ENCODE measurements at regions not wholly inside any gene's neighbourhood (a gene's known extent, or its start where the extent isn't known, plus 50 kb on each side); places are given as distances from the start of the nearest gene placed in this dataset.

DNA sequence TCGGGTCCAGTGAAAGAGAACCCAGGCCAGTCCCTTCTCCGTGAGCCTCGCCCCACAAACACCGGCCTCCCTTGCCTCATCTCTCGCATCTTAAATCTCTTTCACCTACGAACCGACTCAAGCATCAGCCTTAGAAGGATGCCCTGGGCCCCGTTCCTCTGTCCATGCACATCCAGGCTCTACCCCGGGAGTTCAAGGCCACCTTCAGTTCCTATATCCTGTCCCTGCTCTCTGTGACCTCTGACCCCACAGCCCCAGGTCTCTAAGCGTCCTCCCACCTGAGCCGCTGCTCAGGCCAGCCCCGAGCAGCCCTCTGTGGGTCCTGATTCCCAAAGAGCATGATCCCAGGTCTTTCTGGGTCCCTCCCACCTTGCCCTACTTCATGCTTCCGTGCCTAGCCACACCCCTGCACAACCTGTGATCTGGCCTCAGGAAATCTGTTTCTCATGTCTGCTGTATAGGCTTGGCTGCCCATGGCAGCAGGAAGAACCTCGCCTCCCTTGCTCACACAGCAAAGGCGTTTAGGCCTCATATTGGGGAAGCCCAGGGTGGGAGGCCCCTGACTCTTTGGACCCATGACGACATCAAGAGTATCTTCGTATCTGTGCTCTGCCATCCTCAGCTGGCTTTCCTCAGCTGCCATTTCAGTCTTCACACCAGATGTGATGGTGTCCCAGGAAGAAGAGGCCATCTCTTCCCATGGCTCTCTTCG lies 77.5 kb upstream of the SEPTIN5 start:
- H3K4me3 Mint-ChIP-seq: no peak overlapping the region
- peaks cover 22% of the 10 kb centered on the region for H3K27me3 Mint-ChIP-seq (ENCODE audit: low read depth)
- no peaks in the 10 kb centered on the region for H3K36me3 Mint-ChIP-seq (ENCODE audit: insufficient read depth in 1 of 3, low read depth in 3 of 3)
- H2BK15ac ChIP-seq (ENCODE audit: low read depth, low read length): no peak overlapping the region
- peaks cover 13 to 19% of the 10 kb centered on the region in 2 experiments for H3K4me1 Mint-ChIP-seq
- H3K4me1 ChIP-seq (ENCODE audit: insufficient read depth, low read length): no peaks in the 10 kb centered on the region
- H3K79me1 ChIP-seq (ENCODE audit: insufficient read depth, low read depth, low read length, poor library complexity, severe bottlenecking): no peaks in the 10 kb centered on the region
- H3K4me2 ChIP-seq (ENCODE audit: insufficient read depth, insufficient read length, low read length): no peak overlapping the region
- no peak overlapping the region for H4K5ac ChIP-seq (ENCODE audit: insufficient read length, low read depth, low read length)
- H3K9me3 ChIP-seq (ENCODE audit: control insufficient read depth, low read depth, low read length): no peaks in the 10 kb centered on the region
- H3K9ac ChIP-seq (ENCODE audit: extremely low read depth, insufficient read length, low read length): no peak overlapping the region
- H4K8ac ChIP-seq (replicated peaks; ENCODE audit: insufficient read length, low read depth, low read length): no peak overlapping the region
- no peaks in the 10 kb centered on the region; the same call in 1 of the 2 replicates for H3K27me3 ChIP-seq (ENCODE audit: insufficient read depth, low read length)
- TF ChIP-seq, protein P1, sequence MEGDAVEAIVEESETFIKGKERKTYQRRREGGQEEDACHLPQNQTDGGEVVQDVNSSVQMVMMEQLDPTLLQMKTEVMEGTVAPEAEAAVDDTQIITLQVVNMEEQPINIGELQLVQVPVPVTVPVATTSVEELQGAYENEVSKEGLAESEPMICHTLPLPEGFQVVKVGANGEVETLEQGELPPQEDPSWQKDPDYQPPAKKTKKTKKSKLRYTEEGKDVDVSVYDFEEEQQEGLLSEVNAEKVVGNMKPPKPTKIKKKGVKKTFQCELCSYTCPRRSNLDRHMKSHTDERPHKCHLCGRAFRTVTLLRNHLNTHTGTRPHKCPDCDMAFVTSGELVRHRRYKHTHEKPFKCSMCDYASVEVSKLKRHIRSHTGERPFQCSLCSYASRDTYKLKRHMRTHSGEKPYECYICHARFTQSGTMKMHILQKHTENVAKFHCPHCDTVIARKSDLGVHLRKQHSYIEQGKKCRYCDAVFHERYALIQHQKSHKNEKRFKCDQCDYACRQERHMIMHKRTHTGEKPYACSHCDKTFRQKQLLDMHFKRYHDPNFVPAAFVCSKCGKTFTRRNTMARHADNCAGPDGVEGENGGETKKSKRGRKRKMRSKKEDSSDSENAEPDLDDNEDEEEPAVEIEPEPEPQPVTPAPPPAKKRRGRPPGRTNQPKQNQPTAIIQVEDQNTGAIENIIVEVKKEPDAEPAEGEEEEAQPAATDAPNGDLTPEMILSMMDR (conservative IDR thresholded peaks at IDR 0.05): no peak
- H2AFZ ChIP-seq (ENCODE audit: low read length): no peak overlapping the region
- H2BK20ac ChIP-seq (ENCODE audit: low read depth, low read length, poor library complexity, severe bottlenecking): no peak overlapping the region
- no peaks in the 10 kb centered on the region for H3K79me2 ChIP-seq (ENCODE audit: insufficient read depth, low read length)
- peak; percentile 21 for DNase-seq
- WGBS (ENCODE audit: extremely low coverage, insufficient read length, low lambda C conversion rate): 100% methylated on average over 3 of the region's 18 CpGs
- H2BK120ac ChIP-seq (ENCODE audit: low read depth, low read length, poor library complexity, severe bottlenecking): no peak overlapping the region
- no peak overlapping the region for H3K18ac ChIP-seq (ENCODE audit: insufficient read length, low read depth, low read length)
- no peak overlapping the region for H3K27ac Mint-ChIP-seq
- H3K4ac ChIP-seq (ENCODE audit: low read depth, low read length): no peak overlapping the region
- H3K56ac ChIP-seq (ENCODE audit: insufficient read length, low read depth, low read length): no peak overlapping the region
- H3T11ph ChIP-seq (ENCODE audit: low read length): no peak overlapping the region
- no peak overlapping the region for H3K27ac ChIP-seq (ENCODE audit: insufficient read length, low read depth, low read length)
- H3K14ac ChIP-seq (ENCODE audit: insufficient read depth, low read length): no peak overlapping the region; the same call in 1 of the 2 replicates
- no peak overlapping the region for H2BK5ac ChIP-seq (ENCODE audit: insufficient read length, low read length)
- H4K91ac ChIP-seq (ENCODE audit: insufficient read length, low read depth, low read length): no peak overlapping the region
- no peaks in the 10 kb centered on the region for H3K23me2 ChIP-seq (ENCODE audit: insufficient read length, low read depth, low read length, poor library complexity, severe bottlenecking)
- H3K23ac ChIP-seq (ENCODE audit: insufficient read length, low read depth, low read length): no peak overlapping the region
- H4K20me1 ChIP-seq (ENCODE audit: control insufficient read depth, insufficient read depth, insufficient read length): no peaks in the 10 kb centered on the region
- no peak overlapping the region for H2AK5ac ChIP-seq (ENCODE audit: insufficient read length, low read length)
- H3K9me3 Mint-ChIP-seq: no peaks in the 10 kb centered on the region; a peak in 1 of 5 replicates
- no peak overlapping the region for H2BK12ac ChIP-seq (ENCODE audit: insufficient read length, low read depth, low read length)

All from H9 (cell line).